ENCODE measurements at regions not wholly inside any gene's neighbourhood (a gene's known extent, or its start where the extent isn't known, plus 50 kb on each side); places are given as distances from the start of the nearest gene placed in this dataset.

GRCh38 chr9:110136802-110137201 lies 71.2 kb downstream of the C9orf152 start:
- Histone ChIP-seq H3K27ac (ENCODE audit: low read length) (no peak overlapping the region), H3K79me2 (ENCODE audit: low read length) (peaks cover 90% of the 10 kb centered on the region), H3K36me3 (ENCODE audit: low read depth, low read length) (peaks cover 22% of the 10 kb centered on the region), H3K9me3 (ENCODE audit: low read length) (no peaks in the 10 kb centered on the region), H3K27me3 (ENCODE audit: low read length) (no peaks in the 10 kb centered on the region), H2AFZ (ENCODE audit: low read length) (no peak overlapping the region), H3K4me1 (ENCODE audit: insufficient read depth, low read length) (peaks cover 54% of the 10 kb centered on the region), H3K9ac (ENCODE audit: low read length) (no peak overlapping the region), H3K4me3 (ENCODE audit: low read length) (no peak overlapping the region), H4K20me1 (ENCODE audit: low read length) (peaks cover 40% of the 10 kb centered on the region; the same call in 1 of the 2 replicates), H3K4me2 (ENCODE audit: low read length) (no peak overlapping the region), H3K9me2 (replicated peaks; ENCODE audit: low read length) (no peaks in the 10 kb centered on the region), H3F3A (ENCODE audit: low read length, unreplicated experiment) (no peaks in the 10 kb centered on the region)
- BruUV-seq (replicated peaks) = TSS peak; percentile 40
- intact Hi-C loops (cut with micrococcal nuclease) = no loop called here
- DNase-seq (no peak), ATAC-seq (no peak)
- ChIA-PET CTCF (no interaction called here), POLR2A (ENCODE audit: unreplicated experiment) (no interaction called here)
- TF ChIP-seq EZH2phosphoT487 (IDR thresholded peaks at IDR 0.05; ENCODE audit: borderline replicate concordance, low read length) = no peak
- no peak for TF ChIP-seq EZH2 (IDR thresholded peaks at IDR 0.05; ENCODE audit: low read length, unreplicated experiment)
- TF ChIP-seq CTCF (conservative IDR thresholded peaks at IDR 0.05; ENCODE audit: low read depth, low read length) = no peak

- no peaks in the 10 kb centered on the region for H3K27me3 ChIP-seq (ENCODE audit: low read length)
- H3K4me3 ChIP-seq (ENCODE audit: low read length) = no peak overlapping the region
- H3K4me2 ChIP-seq (ENCODE audit: low read length) = no peak overlapping the region; the same call in 1 of the 2 replicates
- DNase-seq = peak; percentile 20
- no peak for ATAC-seq
- H3K27ac ChIP-seq (ENCODE audit: low read length) = 0 out of 2 replicates have a peak overlapping the region, but pooled peaks have one; percentile 63
- no peak overlapping the region for H2AFZ ChIP-seq (ENCODE audit: low read length)
- peaks cover 22% of the 10 kb centered on the region for H3K36me3 ChIP-seq (ENCODE audit: low read depth, low read length)
- intact Hi-C loops (cut with micrococcal nuclease) = loop anchor here (5.0 to 10.0 kb wide), 2 partner anchors 73 to 155 kb away; no protein-coding TSS in a partner anchor
- H3K4me1 ChIP-seq (ENCODE audit: insufficient read depth, low read length) = peaks cover 38% of the 10 kb centered on the region
- ChIA-PET POLR2A (ENCODE audit: unreplicated experiment) (no interaction called here), CTCF (no interaction called here)
- no peaks in the 10 kb centered on the region for H3K9me3 ChIP-seq (ENCODE audit: low read length)
- H3K79me2 ChIP-seq (ENCODE audit: low read length) = peaks cover 99% of the 10 kb centered on the region
- H4K20me1 ChIP-seq (ENCODE audit: low read length) = peaks cover 58% of the 10 kb centered on the region; the same call in 1 of the 2 replicates
- no peak overlapping the region for H3K9ac ChIP-seq (ENCODE audit: low read length)
- no peaks in the 10 kb centered on the region for H3F3A ChIP-seq (ENCODE audit: low read length, unreplicated experiment)
- no peaks in the 10 kb centered on the region for H3K9me2 ChIP-seq (replicated peaks; ENCODE audit: low read length)
- TF ChIP-seq EZH2phosphoT487 (IDR thresholded peaks at IDR 0.05; ENCODE audit: borderline replicate concordance, low read length) (no peak), CTCF (conservative IDR thresholded peaks at IDR 0.05; ENCODE audit: low read depth, low read length) (0 out of 2 replicates have a peak, but pooled peaks have one; percentile 11), EZH2 (IDR thresholded peaks at IDR 0.05; ENCODE audit: low read length, unreplicated experiment) (no peak)
- no TSS peak for BruUV-seq (replicated peaks)
Observed at GRCh38 chr9:110140276-110140675, 67.7 kb downstream of the C9orf152 start.

- Histone ChIP-seq H3K4me2 (ENCODE audit: low read length) (peak overlapping the region; percentile 67), H3K4me1 (ENCODE audit: insufficient read depth, low read length) (peaks cover 27% of the 10 kb centered on the region), H3K9ac (ENCODE audit: low read length) (0 out of 2 replicates have a peak overlapping the region, but pooled peaks have one; percentile 7), H3K27me3 (ENCODE audit: low read length) (no peaks in the 10 kb centered on the region), H3K9me3 (ENCODE audit: low read length) (no peaks in the 10 kb centered on the region), H4K20me1 (ENCODE audit: low read length) (peaks cover 50% of the 10 kb centered on the region; the same call in 1 of the 2 replicates), H3K9me2 (replicated peaks; ENCODE audit: low read length) (no peaks in the 10 kb centered on the region), H3K79me2 (ENCODE audit: low read length) (peaks cover 97% of the 10 kb centered on the region), H2AFZ (ENCODE audit: low read length) (no peak overlapping the region), H3K36me3 (ENCODE audit: low read depth, low read length) (peaks cover 20% of the 10 kb centered on the region), H3K27ac (ENCODE audit: low read length) (peak overlapping the region; percentile 63), H3F3A (ENCODE audit: low read length, unreplicated experiment) (no peaks in the 10 kb centered on the region), H3K4me3 (ENCODE audit: low read length) (no peak overlapping the region)
- POLR2A ChIA-PET (ENCODE audit: unreplicated experiment) = no interaction called here
- DNase-seq (peak; percentile 86), ATAC-seq (peak; percentile 86)
- BruUV-seq (replicated peaks) = no TSS peak
- TF ChIP-seq EZH2phosphoT487 (IDR thresholded peaks at IDR 0.05; ENCODE audit: borderline replicate concordance, low read length) (no peak), CTCF (conservative IDR thresholded peaks at IDR 0.05; ENCODE audit: low read depth, low read length) (no peak), EZH2 (IDR thresholded peaks at IDR 0.05; ENCODE audit: low read length, unreplicated experiment) (no peak)
- intact Hi-C loops (cut with micrococcal nuclease) = loop anchor here (5.0 to 10.0 kb wide), 2 partner anchors 74 to 157 kb away; no protein-coding TSS in a partner anchor
- CTCF ChIA-PET = no interaction called here
Observed at GRCh38 chr9:110141227-110141793, 66.6 kb downstream of the C9orf152 start.

Measured in PC-3 (cell line).